Stimulated activated CD8-positive, alpha-beta memory T cell treated with anti-CD3 and anti-CD28 coated beads, Interleukin-4, amount 100 ng/mL, for 48 hours (primary cell): ENCODE measurements at regions not wholly inside any gene's neighbourhood (a gene's known extent, or its start where the extent isn't known, plus 50 kb on each side); places are given as distances from the start of the nearest gene placed in this dataset.

Source experiments
- DNase-seq: peaks from one replicate; pipeline ENCODE4 v3.0.0-alpha.2; 2020

DNA sequence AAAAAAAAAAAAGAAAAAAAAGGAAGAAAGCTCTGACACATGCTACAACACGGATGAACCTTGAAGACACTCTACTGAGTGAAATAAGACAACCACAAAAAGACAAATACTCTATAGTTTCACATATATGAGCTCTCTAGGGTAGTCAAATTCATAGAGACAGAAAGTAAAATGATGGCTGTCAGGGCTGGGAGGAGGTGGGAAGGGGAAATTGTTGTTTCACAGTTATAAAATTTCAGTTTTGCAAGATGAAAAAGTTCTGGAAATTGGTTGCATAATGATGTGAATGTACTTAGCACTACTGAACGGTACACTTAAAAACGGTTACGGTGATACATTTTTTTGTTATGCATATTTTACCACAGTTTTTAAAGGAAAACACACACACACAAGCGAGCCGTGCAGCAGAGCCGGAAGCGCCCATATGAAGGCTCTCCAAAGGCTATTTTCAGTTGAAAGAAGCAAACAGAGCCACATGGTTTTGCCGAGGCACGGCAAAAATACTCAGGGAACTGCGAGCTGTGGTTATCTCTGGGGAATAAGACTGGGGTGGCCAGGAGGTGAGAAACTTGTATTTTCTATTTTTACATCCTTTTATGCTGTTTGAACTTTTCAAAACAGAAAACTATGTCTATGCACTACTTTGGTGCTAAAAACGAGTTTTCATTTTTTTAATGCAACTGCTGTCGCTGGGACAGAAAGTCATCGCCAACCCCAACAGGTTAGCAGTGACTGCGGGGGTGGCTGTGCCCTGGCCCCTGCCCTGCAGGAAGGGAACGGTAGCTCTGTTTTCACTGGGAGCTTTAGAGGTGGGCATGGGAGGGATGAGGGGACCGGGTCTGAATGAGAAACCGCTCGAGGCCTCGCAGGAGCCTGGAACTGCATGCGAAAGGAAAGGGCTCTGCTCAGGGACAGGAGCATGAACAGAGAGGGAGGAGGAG is 132.9 kb downstream of the OAT start:
- no peak for DNase-seq

DNA sequence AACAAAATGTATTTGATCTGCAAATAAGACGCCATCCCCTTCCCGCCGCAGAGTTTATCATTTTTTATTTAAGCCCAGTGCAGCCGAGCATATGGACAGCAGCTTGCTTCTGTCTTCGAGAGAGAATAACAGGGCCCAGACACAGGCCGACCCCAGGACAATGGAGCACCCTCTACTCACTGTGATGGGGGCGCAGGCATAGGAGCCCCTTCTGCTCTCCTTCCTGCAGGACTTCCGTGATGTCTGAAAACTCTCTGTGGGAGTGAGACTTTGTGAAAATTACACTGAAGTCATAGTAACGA is 134.8 kb downstream of the OAT start:
- no peak for DNase-seq

DNA sequence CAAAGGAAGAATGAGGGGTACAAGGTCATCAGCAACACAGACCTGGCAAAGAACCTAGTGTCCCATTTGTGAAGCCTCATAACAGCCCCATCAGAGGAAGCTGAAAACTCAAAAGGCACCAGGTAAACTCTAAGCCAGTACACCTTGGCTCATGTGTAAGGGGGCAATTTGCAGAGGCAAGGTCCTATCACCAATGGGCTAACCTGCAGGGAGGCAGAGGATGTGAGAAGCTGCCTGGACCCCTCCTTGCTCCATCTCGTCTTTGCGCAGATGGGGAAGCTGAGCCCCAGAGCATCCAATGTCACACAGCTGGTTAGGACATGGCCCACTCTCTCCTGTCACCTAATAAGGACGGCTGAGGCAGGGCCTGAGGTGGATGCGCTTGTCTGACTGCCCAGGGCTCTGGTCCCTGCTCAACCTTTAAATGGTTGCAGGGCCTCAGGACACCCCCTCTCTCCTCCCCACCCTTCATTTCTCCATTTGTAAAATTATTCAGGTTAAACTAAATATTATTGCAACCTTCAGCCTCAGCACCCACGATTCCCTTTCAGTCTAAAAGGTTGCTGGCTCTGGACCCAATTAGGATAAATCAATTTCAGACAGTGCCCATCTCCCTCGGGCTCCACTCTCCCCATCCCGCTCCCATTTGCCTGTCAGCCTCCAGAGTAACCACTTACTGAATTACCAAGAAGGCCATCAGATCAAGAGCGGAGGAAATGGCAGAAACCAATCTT is 135.3 kb downstream of the OAT start:
- no peak for DNase-seq

DNA sequence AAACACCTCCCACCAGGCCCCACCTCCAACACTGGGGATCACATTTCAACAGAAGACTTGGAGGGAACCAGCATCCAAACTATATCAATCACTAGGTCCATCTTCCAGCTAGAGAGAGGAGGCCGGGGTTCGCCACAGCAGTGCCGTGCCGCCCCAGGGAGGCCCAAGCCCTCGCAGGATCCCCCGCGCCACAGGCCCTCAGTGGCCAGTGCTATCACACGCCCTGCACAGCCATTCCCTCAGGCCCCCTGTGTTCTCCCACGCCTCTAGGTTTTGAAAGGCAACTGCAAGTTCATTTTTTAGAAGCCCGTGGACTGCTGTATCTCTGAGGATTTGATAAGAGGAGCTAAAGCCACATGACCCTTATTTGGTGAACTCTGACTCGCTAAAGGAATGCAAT is 136.4 kb downstream of the OAT start:
- DNase-seq = no peak

DNA sequence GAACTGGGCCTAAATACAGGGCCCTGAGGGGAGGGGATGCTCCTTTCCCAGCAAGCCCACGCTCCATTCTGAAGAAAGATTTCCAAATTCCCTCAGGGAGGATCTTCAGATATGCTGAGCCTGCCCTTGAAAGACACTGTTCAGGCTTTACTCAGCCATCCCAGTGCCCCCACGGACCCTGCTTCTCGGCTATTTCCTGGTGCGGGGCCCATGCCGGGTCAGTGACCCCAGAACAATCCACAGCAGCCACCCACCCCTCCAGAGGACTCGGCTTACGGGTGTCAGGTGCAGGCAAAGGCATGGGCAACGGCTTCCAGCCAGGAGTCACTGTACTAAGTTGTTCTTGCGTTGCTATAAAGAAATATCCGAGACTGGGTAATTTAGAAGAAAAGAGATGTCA is 137.1 kb downstream of the OAT start:
- no peak for DNase-seq

DNA sequence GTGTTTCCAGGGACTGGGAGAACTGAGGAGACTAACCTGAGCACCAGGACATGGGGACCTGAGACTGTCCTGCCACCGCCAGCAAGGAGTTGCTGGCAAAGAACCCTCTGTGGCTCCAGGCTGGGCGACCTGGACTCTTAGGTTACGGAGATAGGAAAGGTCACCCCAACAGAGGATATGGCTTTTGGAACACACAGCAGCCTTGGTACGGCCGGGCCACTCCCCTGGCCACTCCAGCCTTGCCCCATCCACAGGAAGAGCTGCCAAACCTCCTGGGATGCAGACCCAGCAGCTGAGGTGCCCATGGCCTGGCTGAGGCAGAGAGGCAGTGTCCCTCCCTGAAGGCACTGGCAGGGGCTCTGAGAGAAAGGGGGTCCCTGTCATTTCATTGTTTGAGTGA is 137.8 kb downstream of the OAT start:
- no peak for DNase-seq

DNA sequence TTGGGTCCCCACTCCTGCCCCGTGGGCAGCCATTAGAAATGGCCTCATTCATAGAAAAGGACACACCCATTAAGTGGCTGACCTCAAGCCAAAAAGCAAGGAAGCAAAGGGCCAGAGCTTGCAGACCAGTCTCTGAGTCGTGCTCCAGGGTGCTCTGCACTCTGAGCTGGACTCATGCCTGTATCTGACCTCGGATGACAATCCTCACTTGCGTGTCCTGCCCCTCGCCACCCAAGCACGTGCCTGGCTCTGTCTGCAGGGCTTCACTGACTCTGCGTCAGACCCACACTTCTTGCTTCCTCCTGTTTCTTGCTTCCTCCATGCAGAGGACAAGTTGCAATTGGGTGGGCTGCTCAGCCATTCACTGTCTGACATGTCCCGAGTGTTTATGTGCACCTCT is 138.8 kb downstream of the OAT start:
- DNase-seq = no peak

DNA sequence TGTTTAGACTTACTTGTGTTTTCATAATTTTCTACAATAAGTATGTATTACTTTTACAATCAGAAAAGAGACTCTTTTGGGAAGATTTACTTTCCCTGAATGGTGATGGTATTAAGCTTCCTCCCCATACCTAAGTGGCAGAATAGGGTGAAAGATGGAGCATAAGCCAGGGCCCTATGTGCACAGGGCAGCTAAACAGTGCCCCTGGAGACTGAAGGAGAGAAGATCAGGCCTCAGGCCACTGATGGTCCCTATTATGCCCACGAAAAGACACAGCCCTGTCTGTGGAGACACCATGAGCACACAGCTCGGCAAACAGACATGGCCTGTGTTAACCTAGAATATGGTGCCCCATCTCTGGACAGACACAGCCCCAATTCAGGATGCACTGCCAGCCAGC is 139.4 kb downstream of the OAT start:
- no peak for DNase-seq

DNA sequence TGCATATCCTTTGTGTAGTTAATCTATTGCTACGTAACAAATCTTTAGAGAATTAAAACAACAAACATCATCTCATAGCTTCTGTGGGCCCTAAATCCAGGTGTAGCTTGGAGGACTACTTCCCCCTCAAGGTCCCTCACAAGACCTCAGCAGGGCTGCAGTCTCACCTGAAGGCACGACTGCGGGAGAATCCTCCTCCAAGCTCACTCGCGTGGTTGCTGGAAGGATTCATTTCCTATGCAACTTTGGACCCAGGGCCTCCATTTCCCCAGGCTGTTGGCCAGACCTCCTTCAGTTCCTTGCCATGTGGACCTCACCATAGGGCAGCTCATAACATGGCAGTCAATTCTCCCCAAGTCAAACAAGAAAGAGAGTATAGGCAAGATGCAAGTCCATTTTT is 140.4 kb downstream of the OAT start:
- no peak for DNase-seq

DNA sequence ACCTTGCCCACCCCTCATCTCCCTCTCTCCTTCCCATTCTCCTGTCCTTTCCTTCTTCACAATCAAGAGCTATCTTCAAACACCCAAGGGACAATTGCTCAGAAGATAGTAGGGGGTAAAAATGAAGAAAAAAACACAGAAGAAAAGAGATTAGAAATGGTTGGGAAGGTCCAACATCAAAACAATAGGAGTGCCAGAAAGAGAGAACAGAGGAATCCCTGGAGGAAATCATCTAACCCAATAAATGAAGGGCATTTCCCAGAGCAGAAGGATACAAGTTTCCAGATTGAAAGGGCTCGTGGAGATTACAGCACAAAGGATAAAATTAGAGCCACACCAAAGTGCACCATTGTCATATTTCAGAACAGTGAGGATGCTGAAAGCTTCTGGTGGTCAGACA is 145.6 kb downstream of the OAT start:
- no peak for DNase-seq

DNA sequence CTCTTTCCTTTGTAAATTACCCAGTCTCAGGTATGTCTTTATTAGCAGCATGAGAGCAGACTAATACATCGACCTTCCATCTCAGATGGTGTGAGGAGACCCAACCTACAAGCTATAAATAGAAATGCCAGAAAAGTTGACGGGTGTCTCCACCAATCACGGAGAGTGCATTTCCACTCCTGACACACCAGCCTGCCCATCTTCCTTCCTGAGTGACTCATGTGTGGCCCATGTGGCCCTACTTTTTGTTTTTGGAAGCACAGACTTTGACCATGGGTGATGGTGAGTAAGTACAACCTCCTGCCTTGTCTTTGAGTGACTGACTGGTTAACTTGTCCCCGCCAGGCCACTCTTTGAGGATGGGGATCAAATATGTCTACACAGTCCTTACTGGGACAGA is 147.0 kb downstream of the OAT start:
- no peak for DNase-seq

DNA sequence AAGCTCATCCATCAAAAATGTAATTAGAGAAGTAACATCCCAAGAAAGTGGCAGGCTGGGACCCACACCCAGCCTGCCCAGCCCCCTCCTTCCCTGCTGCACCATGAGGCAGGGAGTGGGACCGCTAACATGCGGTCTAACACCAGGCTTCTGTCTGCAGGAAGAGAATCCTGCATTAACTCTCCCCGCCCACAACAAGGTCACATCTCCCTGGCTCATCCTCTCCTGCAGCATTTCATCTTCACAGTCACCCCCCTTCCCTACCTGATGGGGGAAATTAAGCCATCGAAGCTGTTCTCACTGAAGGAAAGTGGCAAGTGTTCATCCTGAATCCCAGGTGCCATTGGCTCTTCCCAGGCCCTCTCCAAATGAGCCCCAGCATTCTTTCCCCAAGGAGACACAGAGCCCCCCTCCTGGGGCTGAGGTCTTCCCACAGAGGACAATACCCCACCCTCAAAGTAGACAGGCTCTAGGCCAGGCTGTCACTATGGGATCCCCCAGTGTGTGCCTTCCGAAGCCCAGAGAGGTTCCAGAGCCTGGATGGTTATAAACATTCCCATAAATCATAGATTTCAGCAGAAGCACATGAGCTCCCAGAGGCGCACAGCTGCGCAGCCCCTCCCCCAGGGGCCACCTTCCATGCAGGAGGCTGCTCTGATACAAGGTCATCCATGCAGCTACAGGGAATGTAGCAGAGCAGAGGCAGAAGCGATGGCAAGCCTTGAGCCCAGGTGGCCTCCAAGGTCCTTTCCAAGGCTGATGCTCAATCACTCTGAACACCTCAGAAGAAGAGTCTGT is 148.0 kb downstream of the OAT start:
- no peak for DNase-seq

DNA sequence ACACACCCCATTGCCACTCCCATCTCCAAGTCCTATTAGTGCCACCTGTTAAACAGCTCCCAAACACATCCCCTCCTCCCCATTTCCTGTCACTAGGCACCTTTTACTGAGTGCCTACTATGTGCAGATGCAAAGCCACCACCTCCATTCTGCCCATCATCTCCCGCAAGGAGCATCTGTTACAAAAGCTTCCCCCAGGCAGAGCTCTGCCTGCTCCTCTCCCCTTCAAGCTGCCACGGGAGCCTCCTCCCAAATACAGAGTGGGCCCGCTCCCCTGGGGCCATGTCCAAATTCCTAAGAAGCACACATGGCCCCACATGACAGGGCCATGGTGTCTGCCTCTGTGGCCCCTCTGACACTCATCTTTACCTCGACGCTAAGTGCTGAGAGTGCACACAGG is 149.7 kb downstream of the OAT start:
- no peak for DNase-seq

DNA sequence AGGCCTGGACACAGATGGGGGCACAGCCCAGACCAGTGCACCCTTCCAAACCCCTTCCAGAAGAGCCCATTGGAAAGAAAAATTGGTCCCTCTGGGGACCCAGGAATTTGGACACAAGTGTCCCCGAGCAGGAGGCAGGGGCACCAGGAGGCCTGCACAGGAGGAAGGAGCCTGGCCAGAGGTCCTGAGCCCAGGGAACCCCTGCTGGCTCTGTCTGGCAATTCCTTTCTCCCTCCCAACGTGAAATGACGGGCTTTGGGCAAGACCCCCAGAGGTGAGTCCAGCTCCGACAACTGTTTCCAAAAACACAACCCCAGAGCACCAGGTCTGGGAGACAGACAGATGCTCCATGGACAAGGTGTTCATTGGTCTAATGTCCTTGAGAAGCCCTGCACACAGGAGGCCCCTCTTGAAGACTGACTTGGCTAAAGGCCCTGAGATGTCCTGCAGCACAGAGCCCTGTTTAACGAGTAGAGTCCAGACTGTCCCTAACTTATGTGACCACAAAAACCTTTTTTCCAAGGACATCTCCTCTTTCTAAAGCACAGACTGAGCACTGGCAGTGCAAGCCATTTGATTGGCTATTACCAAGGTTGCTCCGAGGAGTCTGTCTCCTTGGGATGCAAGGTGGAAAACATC is 150.7 kb downstream of the OAT start:
- DNase-seq = no peak

DNA sequence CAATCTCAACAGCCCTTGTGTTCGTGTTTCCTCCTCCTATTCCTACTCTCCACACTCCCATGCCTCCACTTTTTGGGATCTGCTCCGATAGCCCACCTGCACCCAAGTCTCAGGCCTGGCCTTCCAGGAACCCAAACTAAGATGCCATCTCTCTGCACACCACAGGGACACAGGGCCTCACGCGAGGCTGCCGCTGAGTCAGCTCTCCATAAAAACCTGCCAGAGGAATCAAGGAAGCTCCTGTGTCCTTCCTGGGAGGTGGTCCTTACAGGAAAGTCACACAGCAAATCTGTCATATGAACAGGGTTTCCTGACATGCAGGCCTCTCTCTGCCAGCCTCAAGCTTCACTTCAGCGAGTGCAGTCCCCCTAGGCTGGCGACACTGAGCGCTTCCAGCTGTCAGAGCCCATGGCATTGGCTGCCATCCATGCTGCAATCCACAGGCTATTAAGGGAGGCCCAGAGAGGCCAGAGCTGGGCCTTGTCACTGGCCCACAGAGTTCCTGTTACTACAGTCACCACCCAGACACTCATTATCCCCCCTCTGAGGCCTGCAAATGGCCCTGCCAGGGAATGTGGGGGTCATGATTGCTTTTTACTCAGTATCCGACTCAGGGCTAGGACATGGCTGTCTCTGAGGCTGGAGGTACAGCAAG is 151.4 kb downstream of the OAT start:
- DNase-seq = no peak

DNA sequence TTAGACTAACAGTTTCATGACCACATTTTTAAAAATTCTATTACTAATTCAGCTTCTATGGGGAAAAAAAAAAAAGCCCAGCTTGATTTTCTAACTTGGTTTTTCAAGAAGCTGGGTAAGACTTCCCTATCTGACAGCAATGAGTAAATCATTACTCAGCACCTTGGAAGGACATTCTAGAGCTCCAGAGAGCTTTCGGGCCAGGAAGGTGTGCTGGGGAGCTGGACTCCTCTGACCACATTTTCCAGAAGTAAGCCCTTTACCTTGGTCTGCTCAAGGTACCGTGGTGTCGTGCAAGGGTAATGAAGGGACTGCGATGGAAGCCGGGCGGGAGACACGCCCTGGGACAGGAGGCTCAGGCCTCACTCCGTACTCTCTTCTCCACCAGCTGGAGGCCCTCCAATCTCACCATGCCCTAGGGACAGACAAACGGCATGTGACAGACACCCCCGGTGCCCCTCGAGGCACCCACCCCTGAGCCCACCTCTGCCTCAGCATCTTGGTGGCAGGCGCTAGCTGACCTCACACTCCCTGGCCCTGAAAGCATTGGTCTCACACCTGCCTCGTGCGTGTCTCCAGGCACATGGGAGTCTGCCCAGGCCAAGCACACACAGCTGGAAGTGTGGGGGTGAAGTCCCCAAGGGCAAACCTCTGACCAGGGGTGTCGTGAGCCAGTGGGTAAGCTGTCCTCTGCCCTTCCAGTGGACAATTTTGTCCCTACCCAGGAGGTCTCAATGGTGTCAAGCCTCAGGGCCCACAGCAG is 152.1 kb downstream of the OAT start:
- no peak for DNase-seq

DNA sequence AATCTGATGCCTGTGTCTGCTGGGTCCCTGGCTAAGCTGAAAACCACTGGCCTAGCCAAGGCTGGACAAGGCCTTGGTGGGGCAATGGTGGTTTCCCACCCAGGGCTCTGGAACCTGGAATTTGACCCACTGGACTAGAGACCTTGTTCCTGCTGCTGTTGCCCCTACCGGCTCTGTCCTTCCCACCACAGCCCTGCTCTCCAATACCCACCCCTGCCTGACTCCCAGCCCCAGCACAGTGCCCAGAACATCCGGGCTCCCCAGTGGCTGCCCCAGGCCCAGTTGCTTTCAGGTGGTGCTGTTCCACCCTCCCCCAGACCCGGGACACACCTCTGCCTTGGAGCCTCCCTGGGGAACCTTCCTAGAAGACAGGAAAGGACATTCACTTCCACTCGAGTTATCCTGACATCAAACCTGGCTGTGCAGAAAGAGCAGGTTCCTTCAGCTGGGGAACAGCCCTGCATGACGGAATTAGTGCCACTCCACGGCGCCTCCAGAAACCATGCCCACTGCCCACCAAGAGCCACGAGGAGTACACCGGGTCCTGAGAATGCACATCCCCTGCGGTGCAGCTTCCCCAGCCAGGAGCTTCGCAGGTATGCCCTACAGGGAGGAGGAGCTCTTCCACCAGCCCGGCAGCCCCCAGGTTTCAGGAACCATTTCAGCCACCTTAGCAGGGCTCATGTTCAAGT is 152.8 kb downstream of the OAT start:
- no peak for DNase-seq

DNA sequence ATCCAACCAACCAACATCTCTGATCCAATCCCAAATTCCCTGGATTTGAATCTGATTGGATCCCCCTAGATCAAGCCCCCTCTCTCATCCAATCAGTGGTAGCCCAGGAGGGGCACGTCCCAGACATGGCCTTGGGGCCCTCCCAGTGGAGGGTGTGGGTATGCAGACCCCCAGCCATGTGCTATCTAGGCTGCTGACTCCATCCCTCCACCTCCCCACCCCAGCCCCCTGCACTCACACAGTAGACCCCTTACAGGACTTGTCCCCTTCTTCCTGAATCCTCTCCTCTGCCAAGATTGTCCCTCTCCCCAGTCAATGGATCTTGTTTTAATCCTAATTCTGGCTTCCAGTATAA is 153.4 kb downstream of the OAT start:
- DNase-seq = no peak

DNA sequence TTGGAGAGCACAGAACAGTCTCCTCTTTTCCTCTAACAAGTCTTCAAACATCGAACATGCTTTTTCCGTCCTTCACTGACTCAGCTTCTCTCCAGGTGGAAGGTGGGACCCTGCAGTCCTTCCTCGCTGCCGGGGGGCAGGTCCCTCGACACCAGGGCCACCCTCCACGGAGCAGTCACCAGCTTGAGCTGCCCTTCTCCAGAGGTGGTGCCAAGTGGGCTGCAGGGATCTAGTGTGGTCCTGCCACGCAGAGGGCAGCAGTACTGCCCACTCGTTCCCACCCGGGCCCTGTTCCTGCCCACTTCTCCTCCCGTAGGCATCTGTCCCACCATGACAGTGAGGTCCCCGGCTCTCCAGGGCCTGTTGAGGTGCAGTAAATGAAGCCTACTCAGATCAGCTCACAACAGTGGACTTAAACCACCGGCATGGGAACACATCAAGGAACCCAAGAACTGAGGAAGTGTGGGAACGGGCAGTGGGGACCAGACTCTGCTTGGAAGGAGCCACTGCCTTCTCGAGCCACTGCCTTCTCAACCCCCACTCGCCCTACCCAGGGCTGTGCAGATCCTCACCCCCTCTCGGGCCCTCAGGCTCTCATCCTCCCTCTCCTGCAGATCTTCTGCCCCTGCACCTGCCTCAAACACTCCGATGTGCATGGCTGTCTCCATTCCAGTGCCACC is 153.9 kb downstream of the OAT start:
- DNase-seq = no peak

DNA sequence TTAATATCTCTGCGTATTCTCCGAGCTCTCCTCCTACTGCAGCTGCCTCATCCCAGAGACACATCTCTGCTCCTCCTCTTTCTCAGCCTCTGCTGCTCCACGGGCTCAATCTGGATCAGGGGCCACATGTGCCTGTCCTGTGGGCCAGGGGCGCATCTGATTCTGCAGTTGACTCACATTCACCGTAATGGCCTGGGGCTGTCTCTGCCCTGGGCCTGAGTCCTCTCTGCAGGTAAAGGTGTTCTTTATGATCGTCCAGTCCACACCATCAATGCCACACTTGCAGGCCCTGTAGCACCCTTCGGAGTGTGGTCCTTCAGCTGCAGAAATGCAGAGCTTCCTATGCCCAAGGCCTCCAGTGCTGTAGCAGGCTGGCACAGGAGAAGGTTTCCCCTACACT is 154.5 kb downstream of the OAT start:
- DNase-seq = no peak

DNA sequence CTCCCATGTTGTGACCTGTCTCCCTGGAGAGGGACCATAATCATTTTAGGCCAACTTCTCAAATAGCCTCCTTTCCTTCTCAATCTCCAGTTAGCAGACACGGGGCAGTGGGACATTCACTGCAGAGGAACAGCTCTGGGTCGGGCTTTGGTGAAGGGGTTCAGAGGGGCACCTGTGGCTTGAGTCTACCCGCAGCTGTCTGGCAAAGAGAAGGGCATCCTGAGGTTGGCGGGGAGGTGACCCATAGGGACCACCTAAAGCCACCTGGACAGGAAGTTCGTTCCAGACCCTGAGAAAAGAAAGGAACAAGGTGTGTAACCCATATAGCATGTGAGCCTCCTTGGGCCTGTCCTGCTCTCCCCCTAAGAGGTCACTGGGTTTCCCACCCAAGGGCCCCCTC is 155.0 kb downstream of the OAT start:
- no peak for DNase-seq
